ENCODE measurements at regions not wholly inside any gene's neighbourhood (a gene's known extent, or its start where the extent isn't known, plus 50 kb on each side); places are given as distances from the start of the nearest gene placed in this dataset.

- H3K27ac ChIP-seq: no peak overlapping the region
- no peaks in the 10 kb centered on the region for H3K9me3 ChIP-seq (ENCODE audit: low read depth, low read length)
- H3K4me3 ChIP-seq: no peak overlapping the region
- DNase-seq (ENCODE audit: low read depth, low spot score): no peak
- H3K36me3 ChIP-seq (ENCODE audit: insufficient read depth, low read length): no peaks in the 10 kb centered on the region
- H3K9ac ChIP-seq (ENCODE audit: insufficient read length): no peak overlapping the region
- TF ChIP-seq FOXP2 (optimal IDR thresholded peaks at IDR 0.05; ENCODE audit: control extremely low read depth, extremely low read length, insufficient read depth): no peak
- no peak for TF ChIP-seq POLR2AphosphoS5 (IDR thresholded peaks at IDR 0.05; ENCODE audit: borderline replicate concordance, low read depth, low read length)
- no peak for TF ChIP-seq EZH2 (IDR thresholded peaks at IDR 0.05)
These were observed 110.7 kb downstream of the FEM1C start for GRCh38 chr5:115433918-115434317.

- TF ChIP-seq POLR2AphosphoS5 (IDR thresholded peaks at IDR 0.05; ENCODE audit: borderline replicate concordance, low read depth, low read length) (no peak), FOXP2 (optimal IDR thresholded peaks at IDR 0.05; ENCODE audit: control extremely low read depth, extremely low read length, insufficient read depth) (no peak), EZH2 (IDR thresholded peaks at IDR 0.05) (no peak)
- H3K27ac ChIP-seq: no peak overlapping the region
- H3K4me3 ChIP-seq: no peak overlapping the region
- no peaks in the 10 kb centered on the region for H3K9me3 ChIP-seq (ENCODE audit: low read depth, low read length)
- no peak for DNase-seq (ENCODE audit: low read depth, low spot score)
- H3K9ac ChIP-seq (ENCODE audit: insufficient read length): no peak overlapping the region
- no peaks in the 10 kb centered on the region for H3K36me3 ChIP-seq (ENCODE audit: insufficient read depth, low read length)
These were observed 111.9 kb downstream of the FEM1C start for GRCh38 chr5:115432691-115433090.

- H3K4me3 ChIP-seq: no peak overlapping the region
- H3K36me3 ChIP-seq (ENCODE audit: insufficient read depth, low read length): no peaks in the 10 kb centered on the region
- H3K9me3 ChIP-seq (ENCODE audit: low read depth, low read length): no peaks in the 10 kb centered on the region
- no peak overlapping the region for H3K27ac ChIP-seq
- TF ChIP-seq FOXP2 (optimal IDR thresholded peaks at IDR 0.05; ENCODE audit: control extremely low read depth, extremely low read length, insufficient read depth) (no peak), POLR2AphosphoS5 (IDR thresholded peaks at IDR 0.05; ENCODE audit: borderline replicate concordance, low read depth, low read length) (no peak), EZH2 (IDR thresholded peaks at IDR 0.05) (no peak)
- H3K9ac ChIP-seq (ENCODE audit: insufficient read length): no peak overlapping the region
- no peak for DNase-seq (ENCODE audit: low read depth, low spot score)
These were observed 113.5 kb downstream of the FEM1C start for GRCh38 chr5:115431116-115431515.

- TF ChIP-seq EZH2 (IDR thresholded peaks at IDR 0.05) (no peak), POLR2AphosphoS5 (IDR thresholded peaks at IDR 0.05; ENCODE audit: borderline replicate concordance, low read depth, low read length) (no peak), FOXP2 (optimal IDR thresholded peaks at IDR 0.05; ENCODE audit: control extremely low read depth, extremely low read length, insufficient read depth) (no peak)
- Histone ChIP-seq H3K4me3 (no peak overlapping the region), H3K27ac (no peak overlapping the region), H3K9ac (ENCODE audit: insufficient read length) (no peak overlapping the region), H3K36me3 (ENCODE audit: insufficient read depth, low read length) (no peaks in the 10 kb centered on the region), H3K9me3 (ENCODE audit: low read depth, low read length) (no peaks in the 10 kb centered on the region)
- no peak for DNase-seq (ENCODE audit: low read depth, low spot score)
These were observed 114.2 kb downstream of the FEM1C start for GRCh38 chr5:115430374-115430773.

- no peak for DNase-seq (ENCODE audit: low read depth, low spot score)
- Histone ChIP-seq H3K4me3 (no peak overlapping the region), H3K36me3 (ENCODE audit: insufficient read depth, low read length) (no peaks in the 10 kb centered on the region), H3K27ac (no peak overlapping the region), H3K9me3 (ENCODE audit: low read depth, low read length) (no peaks in the 10 kb centered on the region), H3K9ac (ENCODE audit: insufficient read length) (no peak overlapping the region)
- TF ChIP-seq EZH2 (IDR thresholded peaks at IDR 0.05) (no peak), POLR2AphosphoS5 (IDR thresholded peaks at IDR 0.05; ENCODE audit: borderline replicate concordance, low read depth, low read length) (no peak), FOXP2 (optimal IDR thresholded peaks at IDR 0.05; ENCODE audit: control extremely low read depth, extremely low read length, insufficient read depth) (no peak)
These were observed 115.1 kb downstream of the FEM1C start for GRCh38 chr5:115429345-115429940.

- no peak for DNase-seq (ENCODE audit: low read depth, low spot score)
- no peak overlapping the region for H3K27ac ChIP-seq
- TF ChIP-seq FOXP2 (optimal IDR thresholded peaks at IDR 0.05; ENCODE audit: control extremely low read depth, extremely low read length, insufficient read depth): no peak
- no peak for TF ChIP-seq POLR2AphosphoS5 (IDR thresholded peaks at IDR 0.05; ENCODE audit: borderline replicate concordance, low read depth, low read length)
- TF ChIP-seq EZH2 (IDR thresholded peaks at IDR 0.05): no peak
- no peak overlapping the region for H3K4me3 ChIP-seq
- no peaks in the 10 kb centered on the region for H3K9me3 ChIP-seq (ENCODE audit: low read depth, low read length)
- no peaks in the 10 kb centered on the region for H3K36me3 ChIP-seq (ENCODE audit: insufficient read depth, low read length)
- no peak overlapping the region for H3K9ac ChIP-seq (ENCODE audit: insufficient read length)
These were observed 115.9 kb downstream of the FEM1C start for GRCh38 chr5:115428676-115429075.

GRCh38 chr5:115428248-115428647, 116.3 kb downstream of the FEM1C start:
- H3K4me3 ChIP-seq: no peak overlapping the region
- no peak overlapping the region for H3K27ac ChIP-seq
- no peak for DNase-seq (ENCODE audit: low read depth, low spot score)
- TF ChIP-seq FOXP2 (optimal IDR thresholded peaks at IDR 0.05; ENCODE audit: control extremely low read depth, extremely low read length, insufficient read depth) (no peak), POLR2AphosphoS5 (IDR thresholded peaks at IDR 0.05; ENCODE audit: borderline replicate concordance, low read depth, low read length) (no peak), EZH2 (IDR thresholded peaks at IDR 0.05) (no peak)
- H3K9ac ChIP-seq (ENCODE audit: insufficient read length): no peak overlapping the region
- no peaks in the 10 kb centered on the region for H3K9me3 ChIP-seq (ENCODE audit: low read depth, low read length)
- H3K36me3 ChIP-seq (ENCODE audit: insufficient read depth, low read length): no peaks in the 10 kb centered on the region

GRCh38 chr5:115424446-115424845, 120.1 kb downstream of the FEM1C start:
- Histone ChIP-seq H3K27ac (no peak overlapping the region), H3K36me3 (ENCODE audit: insufficient read depth, low read length) (no peaks in the 10 kb centered on the region), H3K9me3 (ENCODE audit: low read depth, low read length) (no peaks in the 10 kb centered on the region), H3K9ac (ENCODE audit: insufficient read length) (no peak overlapping the region), H3K4me3 (no peak overlapping the region)
- TF ChIP-seq FOXP2 (optimal IDR thresholded peaks at IDR 0.05; ENCODE audit: control extremely low read depth, extremely low read length, insufficient read depth): no peak
- no peak for TF ChIP-seq EZH2 (IDR thresholded peaks at IDR 0.05)
- TF ChIP-seq POLR2AphosphoS5 (IDR thresholded peaks at IDR 0.05; ENCODE audit: borderline replicate concordance, low read depth, low read length): no peak
- DNase-seq (ENCODE audit: low read depth, low spot score): no peak

GRCh38 chr5:115424030-115424429, 120.5 kb downstream of the FEM1C start:
- no peak overlapping the region for H3K27ac ChIP-seq
- DNase-seq (ENCODE audit: low read depth, low spot score): no peak

More at GRCh38 chr5:115424030-115424429, 120.5 kb downstream of the FEM1C start:
- Histone ChIP-seq H3K36me3 (ENCODE audit: insufficient read depth, low read length) (no peaks in the 10 kb centered on the region), H3K9me3 (ENCODE audit: low read depth, low read length) (no peaks in the 10 kb centered on the region), H3K9ac (ENCODE audit: insufficient read length) (no peak overlapping the region), H3K4me3 (no peak overlapping the region)
- no peak for TF ChIP-seq POLR2AphosphoS5 (IDR thresholded peaks at IDR 0.05; ENCODE audit: borderline replicate concordance, low read depth, low read length)
- TF ChIP-seq EZH2 (IDR thresholded peaks at IDR 0.05): no peak
- no peak for TF ChIP-seq FOXP2 (optimal IDR thresholded peaks at IDR 0.05; ENCODE audit: control extremely low read depth, extremely low read length, insufficient read depth)
